Dermis blood vessel endothelial cell (primary cell): ENCODE measurements at regions not wholly inside any gene's neighbourhood (a gene's known extent, or its start where the extent isn't known, plus 50 kb on each side); places are given as distances from the start of the nearest gene placed in this dataset.
"Not testable (repeated sequence)": the region's sequence is repeated elsewhere in the genome, so short reads cannot be mapped to it uniquely, and the experiment has no call there.

Source experiments
- DNase-seq: peaks from one replicate; pipeline ENCODE4 v3.0.0; 2010

DNA sequence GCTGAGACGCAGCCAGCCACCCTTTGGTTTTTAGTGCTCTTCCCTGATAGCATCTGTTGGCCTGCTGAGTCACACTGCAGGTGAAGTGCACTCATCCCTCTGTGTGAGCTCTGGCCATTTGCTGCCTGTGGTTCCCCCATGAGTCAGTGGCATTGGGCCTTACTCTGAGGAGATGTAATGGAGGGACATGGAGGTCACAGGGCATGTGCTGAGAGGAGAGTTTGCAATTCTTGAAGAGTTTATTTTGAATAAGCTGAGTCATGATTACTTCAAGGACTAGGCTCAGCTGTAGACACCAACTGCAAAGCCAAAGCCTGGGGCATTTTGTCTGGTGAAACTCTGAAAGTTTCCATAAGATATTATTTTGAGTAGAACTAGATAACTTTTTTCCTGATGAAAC lies 200.3 kb downstream of the BCL2L11 start:
- peak; percentile 51 for DNase-seq

DNA sequence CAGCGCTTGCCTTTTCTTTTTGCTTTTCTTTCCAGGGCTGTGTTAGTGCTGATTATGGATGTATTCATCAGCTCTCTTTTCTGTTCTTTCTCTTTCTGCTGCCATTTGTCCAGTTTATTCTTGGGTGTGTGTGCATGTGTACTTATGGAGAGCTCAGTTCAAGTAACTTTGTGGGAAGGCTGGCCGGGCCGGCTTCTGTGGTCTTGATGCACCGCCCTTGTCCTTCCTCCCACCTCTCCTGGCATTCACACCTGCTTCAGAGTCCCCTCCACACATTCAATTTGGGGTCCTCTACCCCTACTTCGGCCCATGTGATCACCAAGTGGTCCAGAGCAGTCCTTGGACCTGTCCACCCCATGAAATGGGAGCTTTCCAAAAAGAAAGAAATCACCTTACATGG lies 202.7 kb downstream of the BCL2L11 start:
- DNase-seq: not testable (repeated sequence)

GRCh38 chr2:111327726-111328125 lies 207.0 kb downstream of the BCL2L11 start:
- not testable (repeated sequence) for DNase-seq

- DNase-seq: not testable (repeated sequence)
These were observed 208.6 kb downstream of the BCL2L11 start for GRCh38 chr2:111329309-111329708.

- not testable (repeated sequence) for DNase-seq
These were observed 210.5 kb downstream of the BCL2L11 start for GRCh38 chr2:111331099-111331724.

GRCh38 chr2:111335220-111335907 lies 214.7 kb downstream of the BCL2L11 start:
- DNase-seq: not testable (repeated sequence)

DNA sequence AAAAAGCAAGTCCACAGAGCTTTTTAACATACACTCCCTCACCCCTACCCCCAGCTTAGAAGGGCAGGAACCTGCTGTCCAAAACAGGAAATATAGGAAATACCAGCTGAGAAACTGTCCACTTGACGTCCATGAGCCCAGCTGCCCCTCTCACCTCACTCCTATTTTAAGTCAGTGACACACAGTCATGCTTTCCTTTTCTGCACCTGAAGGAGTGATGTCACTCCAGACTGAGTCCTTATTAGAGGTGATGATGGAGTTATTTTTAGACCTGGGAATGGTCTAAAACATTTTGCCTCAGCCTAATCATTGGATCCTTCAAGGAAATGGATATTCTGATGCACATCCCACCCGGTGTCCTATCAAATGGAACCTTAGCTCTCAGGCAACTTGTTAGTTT lies 217.8 kb downstream of the BCL2L11 start:
- not testable (repeated sequence) for DNase-seq

- DNase-seq: not testable (repeated sequence)
These were observed 218.8 kb downstream of the BCL2L11 start for GRCh38 chr2:111339476-111339875.

DNA sequence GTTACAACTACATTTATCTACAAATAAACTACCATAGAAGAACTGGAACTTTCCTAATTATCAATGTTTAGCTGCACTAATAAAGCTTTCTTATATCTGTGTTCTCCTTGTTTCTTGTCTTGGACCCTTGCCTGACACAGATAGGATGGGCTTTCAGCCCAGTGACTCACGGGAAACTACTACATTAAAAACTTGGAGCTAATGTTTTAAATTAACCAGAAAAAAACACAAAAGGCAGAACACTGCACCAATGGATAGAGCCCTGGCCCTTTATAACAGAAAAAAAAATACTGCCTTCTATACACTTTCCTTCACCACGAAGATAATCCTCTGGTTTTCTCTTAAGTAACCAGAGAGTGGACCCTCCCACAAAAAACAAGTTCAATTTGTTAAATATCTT lies 223.9 kb downstream of the BCL2L11 start:
- DNase-seq: not testable (repeated sequence)

- not testable (repeated sequence) for DNase-seq
These were observed 224.7 kb downstream of the BCL2L11 start for GRCh38 chr2:111345439-111345838.

GRCh38 chr2:111346018-111346930 lies 225.6 kb downstream of the BCL2L11 start:
- peak; percentile 62 for DNase-seq

GRCh38 chr2:111347695-111348094 lies 227.0 kb downstream of the BCL2L11 start:
- not testable (repeated sequence) for DNase-seq

GRCh38 chr2:111348316-111348715 lies 227.6 kb downstream of the BCL2L11 start:
- not testable (repeated sequence) for DNase-seq

DNA sequence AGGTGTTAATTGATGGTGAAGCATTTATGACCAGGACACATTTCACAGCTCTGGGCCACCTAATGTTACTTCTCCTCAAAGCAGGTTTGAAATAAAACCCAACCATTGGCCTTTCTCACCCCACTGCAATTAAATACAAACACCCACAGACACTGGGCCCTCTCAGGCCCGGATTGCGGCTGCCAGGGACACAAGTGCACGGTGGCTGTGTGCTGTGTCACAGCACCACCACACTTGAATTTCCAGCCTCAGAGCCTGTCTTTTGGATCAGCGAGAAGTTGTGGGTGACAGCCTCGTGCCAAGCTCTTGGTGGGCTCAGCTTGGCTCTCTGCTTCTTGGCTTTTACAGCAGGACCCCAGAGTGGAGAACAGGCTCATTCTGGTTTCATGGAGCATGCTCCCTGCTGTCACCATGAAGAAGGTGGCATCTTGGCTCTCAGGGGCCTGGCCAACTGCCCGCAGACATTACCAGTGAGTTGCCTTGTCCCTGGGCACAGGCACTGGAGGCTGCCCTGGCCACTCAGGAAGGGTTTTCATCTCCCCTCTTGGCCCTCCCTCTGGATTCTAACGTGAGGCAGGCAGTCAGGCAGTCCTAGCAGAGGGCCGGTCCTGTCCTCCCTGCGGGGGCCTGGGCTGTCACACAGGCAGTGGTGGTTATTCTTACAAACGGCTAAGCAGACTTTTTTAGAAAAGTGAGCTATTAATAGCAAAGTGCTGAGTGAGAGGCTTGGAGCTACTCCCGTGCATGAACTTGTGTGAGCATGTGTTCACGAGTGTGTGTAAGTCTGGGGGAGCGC lies 234.5 kb downstream of the BCL2L11 start:
- DNase-seq: not testable (repeated sequence)

DNA sequence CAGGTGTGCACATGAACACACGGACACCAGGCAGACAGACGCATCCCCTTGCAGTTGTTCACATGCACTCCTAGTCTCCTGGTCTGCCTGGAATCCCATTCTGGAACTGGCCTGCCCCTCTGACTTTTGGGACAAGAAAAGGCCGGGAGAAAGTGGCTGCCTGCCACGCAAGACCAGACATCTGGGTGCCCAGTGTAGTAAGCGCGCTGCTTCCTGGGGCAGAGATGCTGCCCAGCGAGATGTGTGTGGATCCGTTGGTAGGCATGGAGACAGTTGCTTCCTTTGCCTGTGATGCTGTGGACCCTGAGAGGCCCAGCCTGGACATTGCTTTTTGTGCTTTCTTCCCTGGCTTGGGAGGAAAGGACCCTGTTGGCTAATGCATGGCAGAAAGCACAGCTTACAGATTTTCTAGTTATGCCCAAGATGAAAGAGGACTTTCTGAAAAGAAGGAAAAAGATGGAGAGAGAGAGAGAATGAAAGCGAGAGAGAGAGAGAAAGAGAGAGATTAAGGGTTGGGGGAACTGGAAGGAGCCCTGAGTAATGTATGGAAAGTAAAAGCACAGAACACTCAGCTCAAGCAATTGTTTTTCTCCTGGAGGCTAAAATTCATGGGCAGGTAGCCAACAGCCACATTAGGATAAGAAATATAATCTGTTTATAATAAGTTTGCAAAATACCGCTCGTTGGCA lies 235.3 kb downstream of the BCL2L11 start:
- DNase-seq: not testable (repeated sequence)

DNA sequence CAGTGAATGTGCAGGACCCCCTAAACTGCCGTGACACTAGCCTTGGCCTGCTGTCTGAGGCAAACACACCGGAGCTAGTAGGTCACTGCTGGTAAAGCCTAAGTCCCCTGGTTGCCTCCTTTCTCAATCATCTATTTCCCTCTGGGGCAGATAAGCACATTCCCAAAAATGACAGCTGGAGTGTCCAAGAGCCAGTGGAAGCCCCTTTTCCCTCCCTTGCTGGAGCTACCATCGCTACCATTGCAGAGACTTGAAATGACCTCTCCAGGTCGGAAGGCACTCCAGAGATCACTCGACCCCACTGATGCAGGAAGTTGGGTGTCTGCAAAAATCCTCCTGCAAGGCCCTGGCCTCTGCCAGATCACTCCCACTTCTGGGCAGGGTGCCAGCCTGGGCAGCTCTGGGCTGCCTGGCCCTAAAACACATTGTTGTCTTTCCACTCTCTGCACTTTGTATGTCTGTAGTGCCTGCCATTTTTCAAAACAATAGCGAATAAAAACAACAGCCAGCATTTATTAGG lies 235.9 kb downstream of the BCL2L11 start:
- DNase-seq: peak; percentile 33

GRCh38 chr2:111365986-111366640 lies 245.4 kb downstream of the BCL2L11 start:
- not testable (repeated sequence) for DNase-seq

DNA sequence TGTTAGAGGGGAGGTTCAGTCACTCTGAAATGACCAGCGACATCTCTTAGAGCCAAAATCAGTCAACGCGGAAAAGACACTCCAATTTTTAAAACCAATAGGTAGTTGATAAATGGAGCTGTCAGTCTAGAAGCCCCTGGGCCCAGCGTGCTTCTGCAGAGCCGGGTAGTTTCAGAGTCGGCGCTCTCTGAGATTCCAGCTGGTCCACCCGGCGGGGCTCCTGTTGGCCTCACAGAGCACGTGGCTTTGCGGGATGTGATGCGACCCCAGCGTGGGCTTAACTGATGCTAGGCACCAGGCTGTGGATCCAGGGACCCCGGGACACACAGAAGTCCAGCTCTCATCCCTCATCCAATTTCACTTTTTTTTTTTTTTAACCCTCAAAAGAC lies 245.9 kb downstream of the BCL2L11 start:
- not testable (repeated sequence) for DNase-seq

- DNase-seq: not testable (repeated sequence)
These were observed 246.4 kb downstream of the BCL2L11 start for GRCh38 chr2:111367080-111367479.

DNA sequence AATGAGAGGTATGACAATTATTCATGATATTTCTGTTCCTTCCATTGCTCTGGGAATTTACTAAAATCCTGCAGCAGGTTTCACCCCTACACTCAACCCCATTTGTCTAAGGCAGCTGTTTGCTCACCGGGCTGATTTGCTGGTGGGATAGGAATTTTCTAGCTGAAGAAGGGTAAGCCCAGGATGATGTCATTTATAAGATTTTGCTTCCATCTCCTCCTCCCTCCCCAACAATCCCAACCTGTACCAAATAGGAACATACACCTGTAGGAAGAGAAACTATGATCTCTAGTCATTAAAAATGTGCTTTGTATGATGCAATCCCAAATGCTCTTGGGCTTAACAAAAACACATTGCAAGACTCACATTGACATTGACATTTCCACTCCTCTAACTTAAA lies 247.2 kb downstream of the BCL2L11 start:
- peak; percentile 10 for DNase-seq

- not testable (repeated sequence) for DNase-seq
These were observed 247.6 kb downstream of the BCL2L11 start for GRCh38 chr2:111368288-111368687.
